Epithelial cell of esophagus (primary cell): ENCODE measurements at regions not wholly inside any gene's neighbourhood (a gene's known extent, or its start where the extent isn't known, plus 50 kb on each side); places are given as distances from the start of the nearest gene placed in this dataset.
"Not testable (repeated sequence)": the region's sequence is repeated elsewhere in the genome, so short reads cannot be mapped to it uniquely, and the experiment has no call there.

Experiments
- DNase-seq: peaks from one replicate; pipeline ENCODE4 v3.0.0; 2010; ENCODE audit warnings: low read depth
- H3K4me3 ChIP-seq: 2 replicates; pipeline ENCODE4 v1.5.1; 2011; ENCODE audit warnings: mild to moderate bottlenecking, low read length, control low read depth
- CTCF ChIP-seq: IDR thresholded peaks from 2 replicates; pipeline ENCODE4 v1.5.1; 2011; ENCODE audit warnings: low read depth, mild to moderate bottlenecking, low read length, control low read depth, inconsistent platforms; ENCODE audit not compliant: insufficient read depth; ENCODE audit errors: missing control alignments

- DNase-seq, result peak; percentile 88
- H3K4me3 ChIP-seq, result no peak overlapping the region
- TF ChIP-seq CTCF, result no peak
These were observed 64.8 kb upstream of the GRM8 start for GRCh38 chr7:127317447-127317961.

GRCh38 chr7:127316819-127317218 lies 64.1 kb upstream of the GRM8 start:
- not testable (repeated sequence) for DNase-seq, H3K4me3 ChIP-seq

- TF ChIP-seq CTCF, result no peak
- no peak overlapping the region for H3K4me3 ChIP-seq
- DNase-seq, result no peak
These were observed 51.3 kb upstream of the GRM8 start for GRCh38 chr7:127304087-127304486.

- no peak for DNase-seq
- no peak overlapping the region for H3K4me3 ChIP-seq
- TF ChIP-seq CTCF, result no peak
These were observed 50.4 kb upstream of the GRM8 start for GRCh38 chr7:127303102-127303501.
